HL-60 (cell line): ENCODE measurements at regions not wholly inside any gene's neighbourhood (a gene's known extent, or its start where the extent isn't known, plus 50 kb on each side); places are given as distances from the start of the nearest gene placed in this dataset.
A peak's percentile ranks its signal among the peaks of the same experiment; 100 is the strongest.

ENCODE experiments used
- DNase-seq, 2 experiments: peaks; one replicate each; pipeline ENCODE4 v3.0.0-alpha.2; 2010 to 2020; ENCODE audit warnings: low read depth in 1 of 2, low spot score in 1 of 2
- H3K27ac ChIP-seq: fragments of 250-450 bp; sonication (Bioruptor Pico); replicated peaks from 2 replicates; pipeline ENCODE4 v1.5.1; 2020; ENCODE audit warnings: mild to moderate bottlenecking, moderate library complexity
- H3K27me3 ChIP-seq: fragments of 250-450 bp; sonication (Bioruptor Pico); 2 replicates; pipeline ENCODE4 v1.5.1; 2021; ENCODE audit warnings: mild to moderate bottlenecking, moderate library complexity; ENCODE audit not compliant: insufficient read depth, poor library complexity, severe bottlenecking
- H3K4me3 ChIP-seq: replicated peaks from 2 replicates; pipeline ENCODE4 v1.5.1; 2011; ENCODE audit warnings: mild to moderate bottlenecking, control low read depth, low read length; ENCODE audit not compliant: insufficient read depth
- GABPA ChIP-seq: IDR thresholded peaks from 2 replicates; pipeline ENCODE4 v1.6.1; 2012; ENCODE audit warnings: low read depth
- POLR2AphosphoS5 ChIP-seq: IDR thresholded peaks from 2 replicates; pipeline ENCODE4 v1.6.1; 2012; ENCODE audit warnings: low read depth
- SPI1 ChIP-seq: IDR thresholded peaks from 2 replicates; pipeline ENCODE4 v1.6.1; 2012; ENCODE audit warnings: low read depth, mild to moderate bottlenecking, borderline replicate concordance
- TF ChIP-seq, protein P1 (sequence below): IDR thresholded peaks from one replicate; pipeline ENCODE4 v1.5.1; 2011; ENCODE audit warnings: low read length, control low read depth, inconsistent platforms; ENCODE audit not compliant: insufficient read depth
- TF ChIP-seq, protein P2 (sequence below): IDR thresholded peaks from 2 replicates; pipeline ENCODE4 v1.6.1; 2012; ENCODE audit warnings: low read depth; ENCODE audit not compliant: insufficient replicate concordance

- TF ChIP-seq, protein P1, sequence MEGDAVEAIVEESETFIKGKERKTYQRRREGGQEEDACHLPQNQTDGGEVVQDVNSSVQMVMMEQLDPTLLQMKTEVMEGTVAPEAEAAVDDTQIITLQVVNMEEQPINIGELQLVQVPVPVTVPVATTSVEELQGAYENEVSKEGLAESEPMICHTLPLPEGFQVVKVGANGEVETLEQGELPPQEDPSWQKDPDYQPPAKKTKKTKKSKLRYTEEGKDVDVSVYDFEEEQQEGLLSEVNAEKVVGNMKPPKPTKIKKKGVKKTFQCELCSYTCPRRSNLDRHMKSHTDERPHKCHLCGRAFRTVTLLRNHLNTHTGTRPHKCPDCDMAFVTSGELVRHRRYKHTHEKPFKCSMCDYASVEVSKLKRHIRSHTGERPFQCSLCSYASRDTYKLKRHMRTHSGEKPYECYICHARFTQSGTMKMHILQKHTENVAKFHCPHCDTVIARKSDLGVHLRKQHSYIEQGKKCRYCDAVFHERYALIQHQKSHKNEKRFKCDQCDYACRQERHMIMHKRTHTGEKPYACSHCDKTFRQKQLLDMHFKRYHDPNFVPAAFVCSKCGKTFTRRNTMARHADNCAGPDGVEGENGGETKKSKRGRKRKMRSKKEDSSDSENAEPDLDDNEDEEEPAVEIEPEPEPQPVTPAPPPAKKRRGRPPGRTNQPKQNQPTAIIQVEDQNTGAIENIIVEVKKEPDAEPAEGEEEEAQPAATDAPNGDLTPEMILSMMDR: no peak
- TF ChIP-seq, protein P2, sequence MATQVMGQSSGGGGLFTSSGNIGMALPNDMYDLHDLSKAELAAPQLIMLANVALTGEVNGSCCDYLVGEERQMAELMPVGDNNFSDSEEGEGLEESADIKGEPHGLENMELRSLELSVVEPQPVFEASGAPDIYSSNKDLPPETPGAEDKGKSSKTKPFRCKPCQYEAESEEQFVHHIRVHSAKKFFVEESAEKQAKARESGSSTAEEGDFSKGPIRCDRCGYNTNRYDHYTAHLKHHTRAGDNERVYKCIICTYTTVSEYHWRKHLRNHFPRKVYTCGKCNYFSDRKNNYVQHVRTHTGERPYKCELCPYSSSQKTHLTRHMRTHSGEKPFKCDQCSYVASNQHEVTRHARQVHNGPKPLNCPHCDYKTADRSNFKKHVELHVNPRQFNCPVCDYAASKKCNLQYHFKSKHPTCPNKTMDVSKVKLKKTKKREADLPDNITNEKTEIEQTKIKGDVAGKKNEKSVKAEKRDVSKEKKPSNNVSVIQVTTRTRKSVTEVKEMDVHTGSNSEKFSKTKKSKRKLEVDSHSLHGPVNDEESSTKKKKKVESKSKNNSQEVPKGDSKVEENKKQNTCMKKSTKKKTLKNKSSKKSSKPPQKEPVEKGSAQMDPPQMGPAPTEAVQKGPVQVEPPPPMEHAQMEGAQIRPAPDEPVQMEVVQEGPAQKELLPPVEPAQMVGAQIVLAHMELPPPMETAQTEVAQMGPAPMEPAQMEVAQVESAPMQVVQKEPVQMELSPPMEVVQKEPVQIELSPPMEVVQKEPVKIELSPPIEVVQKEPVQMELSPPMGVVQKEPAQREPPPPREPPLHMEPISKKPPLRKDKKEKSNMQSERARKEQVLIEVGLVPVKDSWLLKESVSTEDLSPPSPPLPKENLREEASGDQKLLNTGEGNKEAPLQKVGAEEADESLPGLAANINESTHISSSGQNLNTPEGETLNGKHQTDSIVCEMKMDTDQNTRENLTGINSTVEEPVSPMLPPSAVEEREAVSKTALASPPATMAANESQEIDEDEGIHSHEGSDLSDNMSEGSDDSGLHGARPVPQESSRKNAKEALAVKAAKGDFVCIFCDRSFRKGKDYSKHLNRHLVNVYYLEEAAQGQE: no peak
- TF ChIP-seq GABPA: no peak
- TF ChIP-seq SPI1: no peak
- TF ChIP-seq POLR2AphosphoS5: no peak
- H3K27me3 ChIP-seq: no peaks in the 10 kb centered on the region
- no peak for DNase-seq
- peak overlapping the region; percentile 80 for H3K27ac ChIP-seq
- no peak overlapping the region; the same call in 1 of the 2 replicates for H3K4me3 ChIP-seq
Observed at GRCh38 chr20:50339466-50339901, 148.9 kb downstream of the CEBPB start.

GRCh38 chr20:50340541-50340940, 149.9 kb downstream of the CEBPB start:
- H3K27ac ChIP-seq: no peak overlapping the region
- no peak overlapping the region for H3K4me3 ChIP-seq
- TF ChIP-seq, protein P1: no peak
- no peak for TF ChIP-seq SPI1
- no peak for TF ChIP-seq POLR2AphosphoS5
- no peak for TF ChIP-seq GABPA
- TF ChIP-seq, protein P2: no peak
- H3K27me3 ChIP-seq: no peaks in the 10 kb centered on the region
- no peak for DNase-seq

- H3K27ac ChIP-seq: no peak overlapping the region
- no peak overlapping the region for H3K4me3 ChIP-seq
- no peak for DNase-seq
- TF ChIP-seq, protein P2: no peak
- TF ChIP-seq, protein P1: no peak
- TF ChIP-seq POLR2AphosphoS5 (no peak), GABPA (no peak), SPI1 (no peak)
- H3K27me3 ChIP-seq: no peaks in the 10 kb centered on the region
Observed at GRCh38 chr20:50341050-50341449, 150.4 kb downstream of the CEBPB start.
